IPS-20b (cell line): ENCODE measurements at regions not wholly inside any gene's neighbourhood (a gene's known extent, or its start where the extent isn't known, plus 50 kb on each side); places are given as distances from the start of the nearest gene placed in this dataset.

Experiments used
- H3K27ac ChIP-seq: one replicate; pipeline ENCODE4 v1.5.1; 2013; ENCODE audit warnings: low read length
- H3K27me3 ChIP-seq: 2 replicates; pipeline ENCODE4 v1.6.1; 2013; ENCODE audit warnings: mild to moderate bottlenecking, low read length, inconsistent platforms; ENCODE audit not compliant: insufficient read depth
- H3K36me3 ChIP-seq: 2 replicates; pipeline ENCODE4 v1.6.1; 2013; ENCODE audit warnings: low read depth, mild to moderate bottlenecking, inconsistent platforms, low read length, moderate library complexity; ENCODE audit not compliant: insufficient read depth
- H3K4me1 ChIP-seq: 2 replicates; pipeline ENCODE4 v1.6.1; 2013; ENCODE audit warnings: mild to moderate bottlenecking, control low read depth, inconsistent platforms, low read length, moderate library complexity; ENCODE audit not compliant: insufficient read depth
- H3K4me3 ChIP-seq: 2 replicates; pipeline ENCODE4 v1.5.1; 2013; ENCODE audit warnings: mild to moderate bottlenecking, low read length, inconsistent platforms
- H3K9ac ChIP-seq: 2 replicates; pipeline ENCODE4 v1.6.1; 2013; ENCODE audit warnings: low read depth, mild to moderate bottlenecking, inconsistent platforms, low read length, moderate library complexity
- H3K9me3 ChIP-seq: 2 replicates; pipeline ENCODE4 v1.6.1; 2013; ENCODE audit warnings: mild to moderate bottlenecking, low read depth, low read length, inconsistent platforms; ENCODE audit not compliant: insufficient read depth

DNA sequence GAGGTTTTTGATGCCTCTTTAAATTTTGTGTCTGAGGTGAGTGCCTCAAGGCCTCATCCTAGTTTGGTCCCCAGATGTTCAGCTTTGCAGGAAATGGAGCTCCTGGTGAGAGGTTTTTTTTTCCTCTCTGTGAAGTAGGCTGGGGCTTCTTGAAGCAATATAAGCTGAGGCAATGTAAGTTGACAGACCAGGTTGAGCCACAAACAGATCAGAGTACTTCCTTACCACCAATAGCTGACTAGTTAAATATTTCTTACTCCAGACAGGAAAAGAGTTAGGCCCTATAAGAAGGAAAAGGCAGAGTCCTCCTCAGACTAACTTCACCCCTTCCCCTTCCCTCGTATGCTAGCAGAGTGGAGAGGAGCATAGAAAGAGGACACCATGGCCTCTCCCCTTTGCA lies 341.0 kb downstream of the LMO4 start:
- H3K9ac ChIP-seq, result no peak overlapping the region
- no peak overlapping the region for H3K4me3 ChIP-seq
- H3K36me3 ChIP-seq, result no peaks in the 10 kb centered on the region
- no peaks in the 10 kb centered on the region for H3K9me3 ChIP-seq
- H3K4me1 ChIP-seq, result no peaks in the 10 kb centered on the region
- no peaks in the 10 kb centered on the region for H3K27me3 ChIP-seq
- H3K27ac ChIP-seq, result no peak overlapping the region

DNA sequence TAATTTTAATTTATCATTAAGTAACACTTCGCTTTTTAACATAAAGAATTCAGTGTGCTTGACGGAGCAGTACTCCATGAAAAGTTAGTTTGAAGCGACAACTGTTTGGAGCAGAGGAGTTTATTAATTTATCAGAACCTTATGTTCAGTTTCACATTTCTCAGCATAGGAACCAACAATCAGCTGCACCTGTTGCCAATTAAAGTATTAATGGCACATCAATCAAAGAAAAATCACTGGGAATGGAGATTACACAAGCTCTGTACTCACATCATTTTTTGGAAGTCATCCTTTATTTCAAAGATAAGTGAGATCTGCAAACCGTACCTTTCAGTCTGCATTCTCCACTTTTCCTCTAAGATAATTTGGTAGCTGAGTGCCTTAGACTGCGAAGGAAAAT lies 344.6 kb downstream of the LMO4 start:
- H3K27me3 ChIP-seq, result no peaks in the 10 kb centered on the region
- H3K36me3 ChIP-seq, result no peaks in the 10 kb centered on the region
- H3K4me3 ChIP-seq, result no peak overlapping the region
- no peak overlapping the region for H3K27ac ChIP-seq
- H3K9ac ChIP-seq, result no peak overlapping the region
- no peaks in the 10 kb centered on the region for H3K4me1 ChIP-seq
- H3K9me3 ChIP-seq, result no peaks in the 10 kb centered on the region

DNA sequence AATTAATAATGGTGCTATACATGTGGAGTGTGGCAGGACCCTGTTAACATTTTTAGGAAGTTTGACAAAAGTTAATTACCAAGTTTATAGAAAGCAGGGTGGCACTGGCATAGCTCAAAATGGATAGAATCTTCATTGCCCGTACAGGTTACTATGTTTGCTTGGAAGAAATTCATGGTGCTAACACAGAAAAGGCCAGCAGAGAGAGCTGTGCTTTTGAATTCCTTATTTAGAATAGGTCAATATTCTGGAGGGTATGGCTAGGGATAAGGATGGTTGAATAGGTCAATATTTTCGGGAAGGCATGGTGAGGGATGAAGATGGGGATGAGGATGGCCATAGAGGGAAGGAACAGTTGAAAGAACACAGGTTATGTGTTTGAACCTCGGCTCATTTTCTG lies 345.1 kb downstream of the LMO4 start:
- Histone ChIP-seq H3K4me1 (no peaks in the 10 kb centered on the region), H3K9me3 (no peaks in the 10 kb centered on the region), H3K4me3 (no peak overlapping the region), H3K27me3 (no peaks in the 10 kb centered on the region), H3K9ac (no peak overlapping the region), H3K36me3 (no peaks in the 10 kb centered on the region), H3K27ac (no peak overlapping the region)

DNA sequence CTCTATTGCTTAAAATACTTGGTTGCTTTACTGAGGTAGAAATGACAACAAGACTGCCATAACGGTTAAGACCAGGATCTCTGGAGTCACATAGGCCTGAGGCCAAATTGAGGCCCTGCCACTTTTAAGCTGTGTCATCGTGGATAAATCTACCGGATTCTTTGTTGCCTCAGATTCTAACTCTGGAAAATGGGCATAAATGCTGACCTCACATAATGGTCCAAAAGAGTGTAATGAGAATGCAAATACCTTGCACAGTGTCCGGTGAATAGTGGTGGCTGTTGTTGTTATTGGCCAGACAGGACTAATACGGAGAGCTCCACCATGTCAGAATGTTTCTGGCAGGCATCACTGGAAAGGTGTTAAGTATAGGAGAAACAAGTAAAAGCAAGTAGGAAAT lies 346.1 kb downstream of the LMO4 start:
- H3K27ac ChIP-seq, result no peak overlapping the region
- H3K27me3 ChIP-seq, result no peaks in the 10 kb centered on the region
- no peak overlapping the region for H3K4me3 ChIP-seq
- H3K9me3 ChIP-seq, result peaks cover 6% of the 10 kb centered on the region; the same call in 1 of the 2 replicates
- H3K9ac ChIP-seq, result no peak overlapping the region
- H3K4me1 ChIP-seq, result no peaks in the 10 kb centered on the region
- no peaks in the 10 kb centered on the region for H3K36me3 ChIP-seq

DNA sequence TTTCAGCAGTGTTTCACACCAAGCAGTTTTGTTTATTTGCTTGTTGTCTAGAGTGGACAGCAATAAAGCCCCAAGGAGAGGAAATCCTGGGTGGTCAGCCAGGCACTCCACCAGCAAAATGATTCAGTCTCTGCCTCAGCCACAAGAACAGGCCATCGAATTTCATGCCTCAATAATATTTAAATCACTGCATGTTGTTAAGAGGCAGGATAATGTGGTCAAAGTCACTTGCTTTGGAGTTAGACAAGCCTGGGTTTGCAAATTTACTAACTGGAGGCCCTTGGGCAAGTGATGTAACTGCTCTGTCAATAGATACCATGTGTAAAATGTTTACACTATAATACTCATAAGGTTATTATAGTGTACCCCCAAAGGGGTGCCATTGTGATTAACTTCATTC lies 349.6 kb downstream of the LMO4 start:
- no peak overlapping the region for H3K27ac ChIP-seq
- H3K9me3 ChIP-seq, result peaks cover 6% of the 10 kb centered on the region; the same call in 1 of the 2 replicates
- peaks cover 7% of the 10 kb centered on the region; the same call in 1 of the 2 replicates for H3K27me3 ChIP-seq
- no peak overlapping the region for H3K4me3 ChIP-seq
- no peaks in the 10 kb centered on the region for H3K36me3 ChIP-seq
- no peak overlapping the region for H3K9ac ChIP-seq
- peaks cover 1% of the 10 kb centered on the region; the same call in 1 of the 2 replicates for H3K4me1 ChIP-seq

DNA sequence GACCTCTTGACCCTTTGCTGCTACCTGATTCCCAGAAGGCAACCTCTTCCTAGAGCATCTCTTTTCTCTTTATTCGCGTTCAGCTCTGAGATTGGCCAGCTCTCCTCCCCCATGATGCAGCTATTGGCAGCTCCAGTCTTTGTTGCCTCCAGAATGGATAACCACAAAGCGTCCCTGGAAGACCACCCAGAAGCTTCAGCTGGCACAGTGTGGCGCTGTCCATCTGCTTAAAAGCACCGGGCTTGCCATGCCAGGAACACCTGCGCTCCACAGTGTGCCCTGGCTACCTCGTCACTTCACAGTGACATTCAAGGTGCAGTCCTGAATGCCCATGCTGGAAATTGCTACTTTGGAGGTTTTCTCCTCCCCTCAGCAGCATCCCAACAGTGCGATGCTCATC lies 353.9 kb downstream of the LMO4 start:
- H3K9me3 ChIP-seq, result peaks cover 6% of the 10 kb centered on the region; the same call in 1 of the 2 replicates

DNA sequence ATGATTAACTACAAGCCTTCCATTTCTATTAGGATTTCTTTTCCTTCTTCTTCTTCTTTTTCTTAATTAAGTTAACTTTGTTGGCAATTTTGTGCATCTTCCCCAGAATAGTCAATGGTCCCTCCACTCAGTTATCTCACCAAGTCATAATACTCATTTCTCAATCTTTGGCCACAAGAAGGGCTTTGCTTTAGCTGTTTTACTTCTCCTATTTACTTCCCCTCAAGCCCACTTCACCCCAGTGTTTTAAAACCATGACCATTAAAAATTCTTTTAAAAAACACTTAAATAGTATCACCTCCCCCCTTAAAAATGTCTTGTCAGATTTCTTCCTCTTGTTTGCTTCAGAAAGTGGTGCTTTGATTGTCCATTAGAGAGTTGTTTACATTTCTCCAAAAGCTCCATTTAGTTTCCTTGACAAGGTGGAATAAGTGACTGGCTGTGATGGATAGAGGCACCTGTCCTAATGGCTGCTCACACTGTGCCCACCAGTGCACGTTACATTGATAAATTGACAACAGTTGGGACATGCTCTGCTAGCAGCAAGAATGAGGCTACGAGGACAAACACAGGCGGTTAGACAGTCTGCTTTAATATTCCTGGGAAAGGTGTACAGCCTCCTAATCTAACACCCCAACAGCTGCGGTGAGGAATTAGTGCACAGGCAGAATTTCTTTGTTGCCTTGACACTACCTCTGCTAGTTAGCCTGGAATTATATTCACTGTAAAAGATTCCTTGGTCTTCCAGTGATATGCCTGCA lies 354.7 kb downstream of the LMO4 start:
- Histone ChIP-seq H3K27me3 (peaks cover 45% of the 10 kb centered on the region), H3K27ac (no peak overlapping the region), H3K4me1 (peaks cover 37% of the 10 kb centered on the region), H3K9me3 (peaks cover 6% of the 10 kb centered on the region; the same call in 1 of the 2 replicates), H3K4me3 (no peak overlapping the region), H3K9ac (no peak overlapping the region), H3K36me3 (no peaks in the 10 kb centered on the region)

More for the DNA sequence above, 353.9 kb downstream of the LMO4 start:
- peaks cover 37% of the 10 kb centered on the region for H3K4me1 ChIP-seq
- H3K9ac ChIP-seq, result no peak overlapping the region
- peaks cover 38% of the 10 kb centered on the region for H3K27me3 ChIP-seq
- H3K36me3 ChIP-seq, result no peaks in the 10 kb centered on the region
- H3K4me3 ChIP-seq, result no peak overlapping the region
- H3K27ac ChIP-seq, result no peak overlapping the region

DNA sequence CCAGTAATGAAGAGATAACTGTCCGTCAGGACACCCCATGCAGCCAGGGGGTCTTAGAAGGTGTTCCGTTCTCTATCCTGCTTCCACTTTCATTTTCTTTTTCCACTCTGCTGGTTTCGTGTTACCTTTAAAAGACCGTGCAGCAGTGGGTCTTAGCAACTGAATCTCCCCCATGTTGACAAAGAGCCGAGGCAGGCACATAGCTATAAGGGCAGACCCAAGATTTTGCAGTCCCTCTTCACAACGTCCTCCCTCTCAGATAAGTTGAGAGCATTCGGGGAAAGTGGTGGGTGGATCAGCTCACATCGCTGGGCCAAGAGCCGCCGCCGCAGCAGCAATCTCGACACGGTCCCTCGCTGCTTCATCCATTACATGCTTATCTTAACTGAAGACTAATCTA lies 355.5 kb downstream of the LMO4 start:
- H3K27me3 ChIP-seq, result peaks cover 46% of the 10 kb centered on the region
- peaks cover 37% of the 10 kb centered on the region for H3K4me1 ChIP-seq
- peak overlapping the region; percentile 38 for H3K4me3 ChIP-seq
- peak overlapping the region; percentile 30; the same call in 1 of the 2 replicates for H3K9ac ChIP-seq
- H3K27ac ChIP-seq, result peak overlapping the region; percentile 36
- peaks cover 3% of the 10 kb centered on the region; the same call in 1 of the 2 replicates for H3K9me3 ChIP-seq
- no peaks in the 10 kb centered on the region for H3K36me3 ChIP-seq

DNA sequence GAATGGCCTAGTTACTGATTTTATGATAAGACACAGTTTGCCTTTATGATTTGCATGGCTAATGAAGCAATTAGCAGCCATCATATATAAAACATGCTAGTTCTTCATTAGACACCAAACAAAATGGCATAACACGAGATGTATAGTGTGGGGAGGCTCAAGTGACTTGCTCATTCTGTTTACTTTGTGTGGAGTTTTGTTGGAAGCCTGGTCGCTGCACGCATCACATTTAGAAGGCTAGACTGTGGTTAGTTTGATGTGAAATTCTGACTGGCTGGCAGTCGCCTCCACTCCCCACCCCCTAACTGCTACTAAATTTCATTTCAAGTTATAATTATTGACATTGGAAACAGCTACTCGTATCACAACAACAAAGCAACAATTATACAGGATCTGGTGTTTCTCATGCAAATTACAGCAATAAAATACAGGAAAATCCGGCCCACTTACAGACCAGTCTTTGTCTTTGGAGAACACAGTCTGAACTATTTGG lies 356.1 kb downstream of the LMO4 start:
- H3K36me3 ChIP-seq, result no peaks in the 10 kb centered on the region
- peaks cover 37% of the 10 kb centered on the region for H3K4me1 ChIP-seq
- no peaks in the 10 kb centered on the region for H3K9me3 ChIP-seq
- H3K27ac ChIP-seq, result peak overlapping the region; percentile 36
- H3K27me3 ChIP-seq, result peaks cover 46% of the 10 kb centered on the region
- H3K4me3 ChIP-seq, result peak overlapping the region; percentile 38
- peak overlapping the region; percentile 30; the same call in 1 of the 2 replicates for H3K9ac ChIP-seq

DNA sequence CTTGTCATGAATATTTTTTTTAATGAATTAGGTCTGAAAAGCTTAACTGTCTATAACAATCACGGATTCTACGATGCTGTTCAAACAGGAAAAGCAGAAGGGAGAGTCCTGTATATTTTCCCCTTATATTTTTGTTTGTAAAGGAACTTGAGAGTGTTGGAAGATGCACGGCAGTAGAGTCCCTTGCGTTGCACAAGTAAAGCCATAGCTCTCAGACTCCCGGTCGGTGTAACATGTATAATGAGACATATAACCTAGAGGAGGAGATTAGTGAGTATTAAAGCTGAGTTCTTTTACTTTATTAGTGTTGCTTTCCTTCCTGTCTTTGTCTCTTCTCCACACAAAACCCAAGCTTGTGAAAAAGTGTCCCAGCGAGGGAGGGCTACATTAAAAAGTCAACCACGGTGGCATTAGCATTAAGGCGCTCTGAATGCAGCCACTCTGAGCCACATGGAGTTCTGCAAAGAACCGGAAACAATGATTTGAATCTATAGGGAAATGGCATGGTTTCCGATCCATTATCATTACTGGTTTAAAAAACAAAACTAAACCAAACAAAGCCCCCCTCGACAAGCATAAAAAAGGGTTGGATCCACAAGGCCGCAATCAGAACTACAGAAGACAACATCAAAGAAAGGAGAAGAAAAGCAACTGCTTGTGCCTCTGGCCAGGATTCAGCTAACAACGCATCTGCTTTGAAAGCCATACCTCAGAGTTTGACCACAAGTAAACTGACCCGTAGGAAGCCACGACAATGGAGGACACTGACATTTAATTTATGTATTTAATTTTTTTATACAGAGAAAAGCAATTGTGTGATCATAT lies 356.8 kb downstream of the LMO4 start:
- peaks cover 37% of the 10 kb centered on the region for H3K4me1 ChIP-seq
- H3K36me3 ChIP-seq, result no peaks in the 10 kb centered on the region
- peak overlapping the region; percentile 38; the same call in 1 of the 2 replicates for H3K4me3 ChIP-seq
- H3K9ac ChIP-seq, result peak overlapping the region; percentile 30; the same call in 1 of the 2 replicates
- no peak overlapping the region for H3K27ac ChIP-seq
- no peaks in the 10 kb centered on the region for H3K9me3 ChIP-seq
- peaks cover 46% of the 10 kb centered on the region for H3K27me3 ChIP-seq

DNA sequence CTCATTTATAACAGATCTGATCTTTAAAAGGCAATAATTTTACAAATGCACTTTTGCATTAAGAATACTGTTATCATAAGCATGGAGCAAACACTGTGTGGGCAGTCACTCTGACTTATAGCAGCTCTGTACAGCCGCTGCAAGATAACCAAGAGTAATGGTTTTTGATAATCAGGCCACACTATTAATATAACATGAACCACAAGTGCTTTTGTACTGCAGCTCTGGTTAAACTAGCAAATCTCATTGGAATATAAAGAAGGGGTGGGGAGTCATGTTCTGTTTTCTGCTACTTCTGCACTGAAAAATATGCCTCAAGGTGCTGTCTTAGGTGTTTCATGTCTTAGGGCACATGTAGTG lies 357.4 kb downstream of the LMO4 start:
- H3K27ac ChIP-seq, result no peak overlapping the region

More for the DNA sequence above, 357.4 kb downstream of the LMO4 start:
- H3K9ac ChIP-seq, result no peak overlapping the region
- H3K4me1 ChIP-seq, result peaks cover 37% of the 10 kb centered on the region
- H3K27me3 ChIP-seq, result peaks cover 46% of the 10 kb centered on the region
- H3K4me3 ChIP-seq, result peak overlapping the region; percentile 38; the same call in 1 of the 2 replicates
- no peaks in the 10 kb centered on the region for H3K9me3 ChIP-seq
- no peaks in the 10 kb centered on the region for H3K36me3 ChIP-seq
